Middle frontal gyrus (tissue), 1 donor: ENCODE measurements at regions not wholly inside any gene's neighbourhood (a gene's known extent, or its start where the extent isn't known, plus 50 kb on each side); places are given as distances from the start of the nearest gene placed in this dataset.
"Not testable (repeated sequence)": the region's sequence is repeated elsewhere in the genome, so short reads cannot be mapped to it uniquely, and the experiment has no call there.

Source experiments
- DNase-seq: peaks from one replicate; pipeline ENCODE4 v3.0.0-alpha.2; 2015; ENCODE audit warnings: low spot score; ENCODE audit errors: extremely low spot score

GRCh38 chr10:133785846-133786602 is 159.4 kb upstream of the FRG2B start:
- DNase-seq, result not testable (repeated sequence)

GRCh38 chr10:133785178-133785577 is 158.6 kb upstream of the FRG2B start:
- not testable (repeated sequence) for DNase-seq

- DNase-seq, result not testable (repeated sequence)
Observed at GRCh38 chr10:133765308-133765707, 138.7 kb upstream of the FRG2B start.

- not testable (repeated sequence) for DNase-seq
Observed at GRCh38 chr10:133764823-133765209, 138.2 kb upstream of the FRG2B start.

GRCh38 chr10:133763875-133764822 is 137.6 kb upstream of the FRG2B start:
- DNase-seq, result peak; percentile 1

GRCh38 chr10:133763190-133763589 is 136.6 kb upstream of the FRG2B start:
- DNase-seq, result not testable (repeated sequence)

- DNase-seq, result not testable (repeated sequence)
Observed at GRCh38 chr10:133753545-133753944, 127.0 kb upstream of the FRG2B start.
